ENCODE measurements at regions not wholly inside any gene's neighbourhood (a gene's known extent, or its start where the extent isn't known, plus 50 kb on each side); places are given as distances from the start of the nearest gene placed in this dataset.

DNA sequence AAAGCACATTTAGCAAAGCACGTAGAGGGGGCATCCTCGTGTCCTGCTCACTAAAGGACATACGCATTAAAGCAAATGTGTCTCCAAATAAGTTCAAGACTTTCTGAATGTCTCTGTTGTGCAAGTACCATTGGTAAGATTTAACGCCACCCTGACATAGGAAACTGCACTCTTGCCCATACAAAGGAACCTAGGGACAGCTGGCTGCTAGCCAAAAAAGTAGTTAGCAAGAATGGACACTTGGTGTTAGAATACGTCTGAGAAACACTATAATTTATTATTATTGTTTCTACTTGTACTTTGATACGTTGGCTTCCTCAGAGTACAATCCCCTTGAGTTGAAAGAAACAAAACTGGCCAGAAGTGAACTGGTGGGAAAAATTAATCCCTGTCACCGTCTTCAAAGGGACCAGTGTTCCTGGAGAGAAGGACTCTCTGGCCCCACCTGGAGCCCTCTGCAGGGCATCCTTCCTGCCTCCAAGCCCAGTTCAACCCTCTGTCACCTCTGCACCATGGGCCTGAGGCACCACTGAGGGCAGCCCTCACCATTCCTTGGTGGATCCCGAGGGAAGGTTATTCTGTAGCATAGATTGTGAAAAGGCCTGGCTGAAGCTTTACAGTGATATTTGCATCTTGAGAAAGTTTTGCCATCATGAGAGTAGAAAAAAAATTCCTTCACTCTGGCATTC is 51.4 kb upstream of the APCDD1 start:
- DNase-seq = no peak

DNA sequence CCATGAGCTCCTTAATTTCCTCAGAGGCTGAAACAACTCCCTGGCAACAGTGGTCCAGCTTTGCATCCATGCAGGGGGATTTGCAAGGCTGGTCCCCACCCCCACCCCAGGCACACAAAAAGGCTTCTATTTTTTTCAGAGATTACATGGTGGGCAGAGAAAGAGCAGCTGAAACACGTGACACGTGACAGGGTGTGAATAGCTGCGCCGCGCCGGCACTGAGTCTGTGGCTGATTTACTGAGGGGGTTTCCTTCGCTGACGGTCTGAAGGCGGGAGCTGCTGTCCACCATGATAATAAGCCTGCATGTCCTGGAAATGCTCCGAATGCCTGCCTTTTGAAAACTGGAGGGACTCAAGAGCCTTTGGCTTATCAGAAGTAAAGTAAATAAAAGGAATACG is 50.7 kb upstream of the APCDD1 start:
- DNase-seq = no peak

GRCh38 chr18:10404168-10404567 is 50.3 kb upstream of the APCDD1 start:
- DNase-seq = no peak
